ENCODE measurements at regions not wholly inside any gene's neighbourhood (a gene's known extent, or its start where the extent isn't known, plus 50 kb on each side); places are given as distances from the start of the nearest gene placed in this dataset.

DNA sequence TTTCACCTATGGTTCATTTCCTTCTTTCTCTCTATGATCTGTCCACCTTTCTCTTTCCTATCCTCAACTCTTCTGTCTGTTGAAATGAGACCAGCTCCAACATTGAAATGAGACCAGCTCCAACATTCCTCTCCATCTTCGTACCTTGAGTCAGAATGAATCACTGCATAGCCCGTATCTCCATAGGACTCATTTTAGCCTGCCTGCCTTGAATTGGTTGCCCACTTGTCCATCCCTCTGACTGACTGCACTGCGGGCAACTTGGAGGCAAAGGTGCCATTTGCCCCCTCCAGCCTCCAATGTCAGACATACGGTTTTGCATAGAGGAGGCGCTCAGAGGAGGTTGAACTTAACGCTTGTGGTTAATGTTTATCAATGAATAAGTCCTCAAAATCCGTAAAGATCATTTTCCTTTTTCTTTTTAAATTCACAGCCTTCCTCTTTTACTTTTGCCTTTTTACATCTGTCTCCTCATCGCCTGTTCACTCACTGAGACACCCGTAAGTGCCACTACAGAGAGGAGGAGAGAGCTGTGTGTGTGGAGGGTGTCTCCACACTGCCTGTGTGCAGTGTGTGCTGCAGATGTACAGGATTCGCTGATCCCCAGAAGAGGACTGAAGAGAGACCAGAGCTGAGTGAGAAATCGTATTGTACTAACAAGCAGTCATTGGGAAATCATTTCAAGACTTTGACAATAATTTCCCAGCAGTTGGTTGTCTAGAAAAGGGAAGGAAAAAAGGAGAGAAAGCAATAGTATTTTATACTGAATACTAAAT lies 579.6 kb upstream of the MAP3K7 start:
- H3K79me2 ChIP-seq (ENCODE audit: insufficient read depth, low read length) = no peaks in the 10 kb centered on the region
- no peak overlapping the region for H2AFZ ChIP-seq (ENCODE audit: insufficient read depth, low read depth, low read length, poor library complexity, severe bottlenecking)
- H3K9me3 ChIP-seq (replicated peaks in 1 of 2; ENCODE audit: control insufficient read depth in 1 of 2, insufficient read depth in 1 of 2, low read length in 2 of 2) = no peaks in the 10 kb centered on the region
- H3K4me3 ChIP-seq (replicated peaks in 1 of 3; ENCODE audit: low read depth in 2 of 3, low read length in 3 of 3) = no peak overlapping the region
- WGBS (ENCODE audit: insufficient coverage) = 93% methylated on average over 3 of the region's 11 CpGs
- no peaks in the 10 kb centered on the region for H3K36me3 Mint-ChIP-seq
- TF ChIP-seq, protein P1, sequence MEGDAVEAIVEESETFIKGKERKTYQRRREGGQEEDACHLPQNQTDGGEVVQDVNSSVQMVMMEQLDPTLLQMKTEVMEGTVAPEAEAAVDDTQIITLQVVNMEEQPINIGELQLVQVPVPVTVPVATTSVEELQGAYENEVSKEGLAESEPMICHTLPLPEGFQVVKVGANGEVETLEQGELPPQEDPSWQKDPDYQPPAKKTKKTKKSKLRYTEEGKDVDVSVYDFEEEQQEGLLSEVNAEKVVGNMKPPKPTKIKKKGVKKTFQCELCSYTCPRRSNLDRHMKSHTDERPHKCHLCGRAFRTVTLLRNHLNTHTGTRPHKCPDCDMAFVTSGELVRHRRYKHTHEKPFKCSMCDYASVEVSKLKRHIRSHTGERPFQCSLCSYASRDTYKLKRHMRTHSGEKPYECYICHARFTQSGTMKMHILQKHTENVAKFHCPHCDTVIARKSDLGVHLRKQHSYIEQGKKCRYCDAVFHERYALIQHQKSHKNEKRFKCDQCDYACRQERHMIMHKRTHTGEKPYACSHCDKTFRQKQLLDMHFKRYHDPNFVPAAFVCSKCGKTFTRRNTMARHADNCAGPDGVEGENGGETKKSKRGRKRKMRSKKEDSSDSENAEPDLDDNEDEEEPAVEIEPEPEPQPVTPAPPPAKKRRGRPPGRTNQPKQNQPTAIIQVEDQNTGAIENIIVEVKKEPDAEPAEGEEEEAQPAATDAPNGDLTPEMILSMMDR (IDR thresholded peaks at IDR 0.05) = no peak
- H3K9ac ChIP-seq (ENCODE audit: insufficient read depth, low read length, poor library complexity, severe bottlenecking) = no peak overlapping the region
- DNase-seq = no peak
- no peaks in the 10 kb centered on the region for H3K9me3 Mint-ChIP-seq
- H3K4me1 ChIP-seq (ENCODE audit: control insufficient read depth in 1 of 2, insufficient read depth in 2 of 2, low read length in 2 of 2) = no peaks in the 10 kb centered on the region
- peaks cover 0 to 2% of the 10 kb centered on the region in 2 donors for H3K27me3 ChIP-seq (ENCODE audit: control insufficient read depth in 2 of 2, insufficient read depth in 2 of 2, low read length in 2 of 2)
- no peaks in the 10 kb centered on the region for H3K36me3 ChIP-seq (replicated peaks in 1 of 2; ENCODE audit: control insufficient read depth in 1 of 2, insufficient read depth in 2 of 2, low read length in 2 of 2)
- no peak overlapping the region for H3K4me3 Mint-ChIP-seq
- H4K20me1 ChIP-seq (ENCODE audit: insufficient read depth, low read length) = no peaks in the 10 kb centered on the region
- H3K27me3 Mint-ChIP-seq (ENCODE audit: low read depth in 3 of 3) = peaks cover 0 to 2% (median 0%) of the 10 kb centered on the region in 3 donors
- H3K4me2 ChIP-seq (replicated peaks; ENCODE audit: extremely low read depth, low read length, poor library complexity, severe bottlenecking) = no peak overlapping the region
- no peak overlapping the region for H3K27ac ChIP-seq (ENCODE audit: low read depth in 1 of 2, low read length in 2 of 2)
- no peaks in the 10 kb centered on the region for H3K4me1 Mint-ChIP-seq
- no peak overlapping the region for H3K27ac Mint-ChIP-seq
- intact Hi-C loops (cut with micrococcal nuclease) = no loop called here

DNA sequence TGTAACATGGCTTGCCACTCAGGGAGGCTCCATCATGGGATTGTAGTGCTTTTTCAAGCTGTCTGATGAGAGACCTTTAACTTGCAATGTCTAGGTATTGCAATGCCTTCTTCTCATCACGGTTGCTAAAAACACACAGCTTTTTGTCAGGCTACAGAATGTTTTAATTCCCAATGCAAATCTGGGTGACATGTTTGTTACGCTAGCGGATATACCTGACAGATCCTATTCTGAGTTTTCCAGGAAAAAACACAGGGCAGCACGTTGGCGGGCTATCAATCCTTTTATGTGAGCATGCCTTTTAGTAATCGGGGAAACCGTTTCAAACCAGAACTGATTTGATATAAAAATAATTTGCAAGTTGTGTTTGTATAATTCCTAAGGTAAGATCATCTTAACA lies 577.2 kb upstream of the MAP3K7 start:
- DNase-seq = no peak
- no peak overlapping the region for H3K4me3 ChIP-seq (replicated peaks in 1 of 3; ENCODE audit: low read depth in 2 of 3, low read length in 3 of 3)
- H4K20me1 ChIP-seq (ENCODE audit: insufficient read depth, low read length) = no peaks in the 10 kb centered on the region
- no peak overlapping the region for H3K4me2 ChIP-seq (replicated peaks; ENCODE audit: extremely low read depth, low read length, poor library complexity, severe bottlenecking)
- H3K27ac ChIP-seq (ENCODE audit: low read depth in 1 of 2, low read length in 2 of 2) = no peak overlapping the region
- Mint-ChIP-seq H3K4me3 (no peak overlapping the region), H3K4me1 (no peaks in the 10 kb centered on the region), H3K27me3 (ENCODE audit: low read depth in 3 of 3) (peaks cover 0 to 5% (median 0%) of the 10 kb centered on the region in 3 donors), H3K27ac (no peak overlapping the region), H3K36me3 (no peaks in the 10 kb centered on the region), H3K9me3 (peaks cover 0 to 2% (median 0%) of the 10 kb centered on the region in 7 donors)
- H3K4me1 ChIP-seq (ENCODE audit: control insufficient read depth in 1 of 2, insufficient read depth in 2 of 2, low read length in 2 of 2) = no peaks in the 10 kb centered on the region
- H3K79me2 ChIP-seq (ENCODE audit: insufficient read depth, low read length) = no peaks in the 10 kb centered on the region
- H3K9me3 ChIP-seq (replicated peaks in 1 of 2; ENCODE audit: control insufficient read depth in 1 of 2, insufficient read depth in 1 of 2, low read length in 2 of 2) = no peaks in the 10 kb centered on the region
- WGBS (ENCODE audit: insufficient coverage) = 92% methylated on average over 4 of the region's 7 CpGs
- H3K9ac ChIP-seq (ENCODE audit: insufficient read depth, low read length, poor library complexity, severe bottlenecking) = no peak overlapping the region
- no peaks in the 10 kb centered on the region for H3K36me3 ChIP-seq (replicated peaks in 1 of 2; ENCODE audit: control insufficient read depth in 1 of 2, insufficient read depth in 2 of 2, low read length in 2 of 2)
- intact Hi-C loops (cut with micrococcal nuclease) = no loop called here
- TF ChIP-seq, protein P1 (IDR thresholded peaks at IDR 0.05) = no peak
- peaks cover 0 to 2% of the 10 kb centered on the region in 2 donors for H3K27me3 ChIP-seq (ENCODE audit: control insufficient read depth in 2 of 2, insufficient read depth in 2 of 2, low read length in 2 of 2)
- H2AFZ ChIP-seq (ENCODE audit: insufficient read depth, low read depth, low read length, poor library complexity, severe bottlenecking) = no peak overlapping the region
